GM23338 (cell line): ENCODE measurements at regions not wholly inside any gene's neighbourhood (a gene's known extent, or its start where the extent isn't known, plus 50 kb on each side); places are given as distances from the start of the nearest gene placed in this dataset.

ENCODE experiments used
- ATAC-seq: fragments of 200-7000 bp; cut with Tn5 transposase; 3 replicates; pipeline ENCODE4 v1.9.1; 2020
- DNase-seq: peaks from one replicate; pipeline ENCODE4 v3.0.0-alpha.2; 2015; ENCODE audit warnings: low spot score
- H2AFZ ChIP-seq: fragments of 200-600 bp; sonication (generic); 2 replicates; pipeline ENCODE4 v1.8.0; 2016; ENCODE audit warnings: antibody characterized with exemption, mild to moderate bottlenecking, moderate library complexity
- H3F3A ChIP-seq: fragments of 200-600 bp; sonication (generic); replicated peaks from 2 replicates; pipeline ENCODE4 v1.8.0; 2017; ENCODE audit warnings: antibody characterized with exemption, mixed run types, low read depth
- H3K27ac ChIP-seq: fragments of 200-600 bp; sonication (generic); 2 replicates; pipeline ENCODE4 v1.6.1; 2016; ENCODE audit warnings: low read depth
- H3K27me3 ChIP-seq: fragments of 200-600 bp; sonication (generic); 2 replicates; pipeline ENCODE4 v1.8.0; 2016; ENCODE audit warnings: mild to moderate bottlenecking, mixed run types, moderate library complexity; ENCODE audit not compliant: insufficient read depth
- H3K36me3 ChIP-seq: fragments of 200-600 bp; sonication (generic); 2 replicates; pipeline ENCODE4 v1.8.0; 2016; ENCODE audit warnings: mild to moderate bottlenecking; ENCODE audit not compliant: insufficient read depth
- H3K4me1 ChIP-seq: fragments of 200-600 bp; sonication (generic); 2 replicates; pipeline ENCODE4 v1.8.0; 2016; ENCODE audit warnings: mild to moderate bottlenecking, moderate library complexity; ENCODE audit not compliant: insufficient read depth
- H3K4me2 ChIP-seq: fragments of 200-600 bp; sonication (generic); 2 replicates; pipeline ENCODE4 v1.7.1; 2017; ENCODE audit warnings: mixed run types
- H3K4me3 ChIP-seq: fragments of 200-600 bp; sonication (generic); 2 replicates; pipeline ENCODE4 v1.6.1; 2016; ENCODE audit warnings: mixed run types
- H3K79me2 ChIP-seq: fragments of 200-600 bp; sonication (generic); replicated peaks from 2 replicates; pipeline ENCODE4 v1.8.0; 2017; ENCODE audit warnings: mild to moderate bottlenecking; ENCODE audit not compliant: insufficient read depth
- H3K9me2 ChIP-seq: fragments of 200-600 bp; sonication (generic); 2 replicates; pipeline ENCODE4 v1.8.0; 2017; ENCODE audit not compliant: insufficient read depth
- H4K20me1 ChIP-seq: fragments of 200-600 bp; sonication (generic); replicated peaks from 2 replicates; pipeline ENCODE4 v1.8.0; 2017; ENCODE audit warnings: mild to moderate bottlenecking; ENCODE audit not compliant: insufficient read depth
- H3K27ac Mint-ChIP-seq: 2 replicates; pipeline ENCODE4 v1.8.0; 2020; ENCODE audit warnings: inconsistent platforms, mild to moderate bottlenecking, moderate library complexity, mixed read lengths
- H3K27me3 Mint-ChIP-seq: 3 replicates; pipeline ENCODE4 v1.8.0; 2022; ENCODE audit warnings: low read depth, mild to moderate bottlenecking, moderate library complexity, mixed read lengths, inconsistent platforms; ENCODE audit not compliant: insufficient read depth, poor library complexity
- H3K36me3 Mint-ChIP-seq: 3 replicates; pipeline ENCODE4 v1.8.0; 2021; ENCODE audit warnings: low read depth, mild to moderate bottlenecking, inconsistent platforms, moderate library complexity, mixed read lengths
- H3K4me1 Mint-ChIP-seq: 3 replicates; pipeline ENCODE4 v1.8.0; 2020; ENCODE audit warnings: mild to moderate bottlenecking, inconsistent platforms, mixed read lengths
- H3K4me3 Mint-ChIP-seq: 3 replicates; pipeline ENCODE4 v1.8.0; 2021; ENCODE audit warnings: moderate library complexity, mild to moderate bottlenecking, inconsistent platforms, mixed read lengths
- H3K9me3 Mint-ChIP-seq: 3 replicates; pipeline ENCODE4 v1.8.0; 2020; ENCODE audit warnings: moderate library complexity, mild to moderate bottlenecking, inconsistent platforms, mixed read lengths
- CREB1 ChIP-seq: fragments of 250-450 bp; sonication (Bioruptor Pico); IDR thresholded peaks from 2 replicates; pipeline ENCODE4 v1.5.0; 2020; ENCODE audit warnings: low read depth, mild to moderate bottlenecking, moderate library complexity
- CTCF ChIP-seq, 2 experiments: fragments of 200-600 bp in 1 of 2; sonication (generic) in 1 of 2; conservative IDR thresholded peaks; 2 replicates each; pipeline versions ENCODE4 v1.5.1 to v1.6.1; 2016 to 2017; ENCODE audit warnings: antibody characterized with exemption in 2 of 2, low read depth in 2 of 2, mild to moderate bottlenecking in 2 of 2, moderate library complexity in 1 of 2
- ETS1 ChIP-seq: IDR thresholded peaks from 2 replicates; pipeline ENCODE4 v1.6.1; 2016; ENCODE audit warnings: antibody characterized with exemption
- EZH2 ChIP-seq: fragments of 200-600 bp; sonication (generic); IDR thresholded peaks from one replicate; pipeline ENCODE4 v1.8.0; 2017; ENCODE audit warnings: antibody characterized with exemption, mild to moderate bottlenecking, low read depth; ENCODE audit not compliant: unreplicated experiment
- EZH2phosphoT487 ChIP-seq: fragments of 200-600 bp; sonication (generic); IDR thresholded peaks from one replicate; pipeline ENCODE4 v1.8.1; 2018; ENCODE audit warnings: antibody characterized with exemption; ENCODE audit not compliant: unreplicated experiment
- JUNB ChIP-seq: IDR thresholded peaks from one replicate; pipeline ENCODE4 v1.6.1; 2016; ENCODE audit warnings: antibody characterized with exemption; ENCODE audit not compliant: unreplicated experiment
- NANOG ChIP-seq: IDR thresholded peaks from 2 replicates; pipeline ENCODE4 v1.6.1; 2016; ENCODE audit warnings: antibody characterized with exemption, borderline replicate concordance
- POLR2AphosphoS5 ChIP-seq: IDR thresholded peaks from 2 replicates; pipeline ENCODE4 v1.6.1; 2016; ENCODE audit warnings: antibody characterized with exemption, low read depth
- REST ChIP-seq: IDR thresholded peaks from one replicate; pipeline ENCODE4 v1.6.1; 2018; ENCODE audit warnings: antibody characterized with exemption; ENCODE audit not compliant: unreplicated experiment
- STAT1 ChIP-seq: IDR thresholded peaks from one replicate; pipeline ENCODE4 v1.6.1; 2016; ENCODE audit warnings: antibody characterized with exemption; ENCODE audit not compliant: unreplicated experiment
- ZNF114 ChIP-seq: fragments of 250-450 bp; sonication (Bioruptor Pico); IDR thresholded peaks from 2 replicates; pipeline ENCODE4 v1.5.0; 2020; ENCODE audit warnings: mild to moderate bottlenecking, moderate library complexity
- ZNF331 ChIP-seq: fragments of 250-450 bp; sonication (Bioruptor Pico); IDR thresholded peaks from 2 replicates; pipeline ENCODE4 v1.5.0; 2020; ENCODE audit warnings: low read depth, mild to moderate bottlenecking, moderate library complexity
- ZNF462 ChIP-seq: fragments of 250-450 bp; sonication (Bioruptor Pico); IDR thresholded peaks from 2 replicates; pipeline ENCODE4 v1.5.0; 2020; ENCODE audit warnings: mild to moderate bottlenecking, moderate library complexity

- Mint-ChIP-seq H3K27ac (no peak overlapping the region), H3K27me3 (peaks cover 7% of the 10 kb centered on the region), H3K4me3 (no peak overlapping the region), H3K36me3 (no peaks in the 10 kb centered on the region), H3K9me3 (no peaks in the 10 kb centered on the region), H3K4me1 (peaks cover 14% of the 10 kb centered on the region)
- no peaks in the 10 kb centered on the region for H4K20me1 ChIP-seq
- no peaks in the 10 kb centered on the region; the same call in 1 of the 2 replicates for H3K4me1 ChIP-seq
- DNase-seq (no peak), ATAC-seq (peak; percentile 30; the same call in 1 of the 3 replicates)
- no peak overlapping the region for H3K27ac ChIP-seq
- no peak overlapping the region for H2AFZ ChIP-seq
- no peak overlapping the region for H3K4me2 ChIP-seq
- H3K36me3 ChIP-seq: no peaks in the 10 kb centered on the region
- no peaks in the 10 kb centered on the region for H3K79me2 ChIP-seq
- H3K27me3 ChIP-seq: 0 out of 2 replicates have a peak, but pooled peaks cover 2% of the 10 kb centered on the region
- no peaks in the 10 kb centered on the region for H3K9me2 ChIP-seq
- H3K4me3 ChIP-seq: no peak overlapping the region
- TF ChIP-seq CREB1 (CRISPR knock-in tag) (no peak), EZH2 (no peak), CTCF (conservative IDR thresholded peaks at IDR 0.05; ENCODE audit: low read depth in 2 of 2) (no peak), ZNF331 (CRISPR knock-in tag) (no peak), ZNF114 (CRISPR knock-in tag) (no peak), NANOG (no peak), JUNB (no peak), ZNF462 (CRISPR knock-in tag) (no peak), REST (no peak), POLR2AphosphoS5 (no peak), ETS1 (no peak), STAT1 (no peak), EZH2phosphoT487 (no peak)
- no peaks in the 10 kb centered on the region for H3F3A ChIP-seq
Observed at GRCh38 chr15:53203454-53203853, 413.3 kb upstream of the ONECUT1 start.
